8988T (cell line): ENCODE measurements at regions not wholly inside any gene's neighbourhood (a gene's known extent, or its start where the extent isn't known, plus 50 kb on each side); places are given as distances from the start of the nearest gene placed in this dataset.
"Not testable (repeated sequence)": the region's sequence is repeated elsewhere in the genome, so short reads cannot be mapped to it uniquely, and the experiment has no call there.

ENCODE experiments used
- DNase-seq: peaks from one replicate; pipeline ENCODE4 v3.0.0; 2011

DNA sequence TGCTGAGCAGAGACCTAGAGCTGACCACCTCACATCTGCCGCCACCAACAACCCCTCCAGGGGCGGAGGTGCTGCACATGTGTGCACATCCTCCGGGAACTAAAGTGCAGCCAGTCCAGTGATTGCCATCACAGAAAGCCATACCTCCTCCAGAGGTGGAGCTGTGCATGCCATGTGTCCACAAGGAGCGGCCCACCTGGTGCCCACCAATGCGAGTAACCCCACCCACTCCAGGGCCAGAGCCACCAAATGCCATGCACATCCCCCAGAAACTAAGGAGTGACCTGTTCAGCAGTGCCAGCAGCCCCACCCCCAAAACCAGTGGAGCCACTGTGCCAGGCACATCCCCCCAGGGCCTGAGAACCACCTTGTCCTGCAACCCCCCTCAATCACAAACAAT lies 557.9 kb downstream of the UQCRFS1 start:
- DNase-seq, result no peak

DNA sequence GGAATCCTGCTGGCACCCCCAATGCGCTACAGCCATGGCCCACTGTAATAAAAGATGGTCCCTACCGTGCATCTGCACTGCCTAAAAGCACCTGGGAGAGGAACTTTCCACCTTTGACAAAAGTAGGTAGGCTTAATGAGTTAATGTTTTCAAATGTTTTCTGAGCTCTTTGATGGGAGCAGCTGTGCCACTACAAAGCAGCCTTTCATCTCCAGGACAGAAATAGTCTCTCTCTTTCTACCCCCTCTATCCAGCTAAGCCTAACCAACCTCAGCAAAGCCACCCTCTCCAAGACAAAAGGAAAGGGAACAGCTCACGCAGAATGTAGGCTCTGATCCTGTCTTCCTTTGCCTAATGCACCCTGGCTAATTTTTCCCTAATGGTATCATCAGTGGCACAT lies 560.2 kb downstream of the UQCRFS1 start:
- DNase-seq, result no peak

GRCh38 chr19:28646629-28647028 lies 566.3 kb downstream of the UQCRFS1 start:
- no peak for DNase-seq

DNA sequence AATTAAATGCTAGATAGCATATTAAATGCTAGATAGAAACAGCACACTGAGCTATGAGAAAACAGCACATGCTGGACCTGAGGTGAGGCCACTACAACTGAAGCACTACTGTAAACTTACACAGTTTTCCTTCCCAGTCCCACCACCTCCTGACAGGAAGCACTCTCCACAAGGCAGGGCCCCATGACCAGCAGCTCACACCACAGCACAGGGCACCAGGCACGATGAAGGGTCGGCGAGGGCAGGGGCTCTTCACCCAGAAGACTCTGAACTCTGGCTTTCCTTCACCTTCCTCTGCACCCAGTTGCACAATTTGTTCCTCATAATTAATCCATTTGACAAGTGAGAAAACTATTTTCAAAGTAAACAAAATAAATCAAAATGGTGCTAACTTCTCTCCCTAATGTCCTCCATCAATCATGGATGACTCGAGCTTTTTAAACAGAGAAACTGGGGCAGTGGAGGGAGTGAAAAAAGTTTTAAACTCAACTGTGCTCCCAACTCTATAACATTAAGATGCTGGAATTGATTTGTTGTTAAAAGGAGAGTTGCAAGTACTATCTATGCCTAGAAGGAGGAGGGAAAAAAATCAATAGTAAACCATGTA lies 568.7 kb downstream of the UQCRFS1 start:
- DNase-seq, result no peak

DNA sequence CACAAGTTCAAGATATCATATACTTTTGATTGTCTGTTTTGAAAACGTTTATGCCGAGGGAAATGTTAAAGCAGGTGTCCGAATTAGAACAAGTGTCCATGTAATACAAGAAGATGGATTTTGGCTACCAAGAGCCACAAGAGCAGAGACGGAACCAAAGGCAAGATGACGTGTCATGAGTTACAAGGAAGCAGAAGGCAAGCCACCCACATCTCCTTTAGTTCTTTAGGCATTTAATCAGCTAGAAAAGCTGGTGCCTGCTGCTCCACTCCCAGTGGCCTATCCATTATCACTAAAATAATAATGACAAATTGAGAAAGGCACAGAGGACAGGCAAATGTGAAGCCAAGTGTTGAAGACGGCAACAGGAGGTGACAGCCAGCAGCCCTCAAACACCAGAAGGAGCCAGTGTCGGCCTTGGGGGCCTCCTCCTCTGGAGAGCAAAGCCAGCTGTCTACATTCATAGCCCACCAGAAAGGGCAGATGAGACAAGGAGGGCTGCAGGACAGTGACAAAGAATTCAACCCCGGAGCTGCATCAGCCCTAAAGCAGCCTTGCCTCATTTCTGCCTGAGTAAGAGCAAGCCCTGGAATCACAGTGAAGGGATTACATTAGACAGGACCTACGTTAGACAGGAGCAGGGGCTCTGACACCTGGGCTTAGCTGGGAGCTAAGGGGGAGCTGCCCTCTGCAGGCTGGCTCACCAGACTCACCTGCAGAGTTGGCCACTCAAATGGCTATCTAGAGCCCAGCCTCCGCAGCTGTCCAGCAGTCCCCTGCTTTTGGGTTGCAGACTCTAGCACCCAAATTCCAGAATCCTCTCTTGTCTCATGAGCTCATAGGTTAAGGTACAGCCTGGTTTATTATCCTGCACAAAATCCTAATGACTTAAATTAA lies 569.9 kb downstream of the UQCRFS1 start:
- no peak for DNase-seq

- no peak for DNase-seq
Observed at GRCh38 chr19:28641395-28641794, 571.6 kb downstream of the UQCRFS1 start.

DNA sequence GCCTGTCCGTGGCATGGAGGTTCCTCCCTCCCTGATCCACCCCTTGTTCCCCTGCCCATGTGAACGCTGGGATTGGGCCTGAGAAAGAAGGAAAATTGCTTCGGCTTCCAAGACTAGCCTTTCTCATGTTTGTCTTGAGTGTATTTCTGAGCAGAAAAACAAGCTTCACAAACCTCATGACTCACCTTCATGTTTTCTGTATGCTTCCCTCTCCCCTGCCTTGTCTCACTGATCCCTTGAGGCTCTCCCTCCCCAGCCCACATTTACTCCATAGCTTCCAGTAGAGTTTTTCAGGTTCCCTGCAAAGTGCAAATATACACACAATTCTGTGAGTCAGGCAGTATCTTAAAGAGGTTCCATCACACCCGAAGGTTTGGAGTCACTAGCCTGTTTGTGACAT lies 572.4 kb downstream of the UQCRFS1 start:
- DNase-seq, result no peak

DNA sequence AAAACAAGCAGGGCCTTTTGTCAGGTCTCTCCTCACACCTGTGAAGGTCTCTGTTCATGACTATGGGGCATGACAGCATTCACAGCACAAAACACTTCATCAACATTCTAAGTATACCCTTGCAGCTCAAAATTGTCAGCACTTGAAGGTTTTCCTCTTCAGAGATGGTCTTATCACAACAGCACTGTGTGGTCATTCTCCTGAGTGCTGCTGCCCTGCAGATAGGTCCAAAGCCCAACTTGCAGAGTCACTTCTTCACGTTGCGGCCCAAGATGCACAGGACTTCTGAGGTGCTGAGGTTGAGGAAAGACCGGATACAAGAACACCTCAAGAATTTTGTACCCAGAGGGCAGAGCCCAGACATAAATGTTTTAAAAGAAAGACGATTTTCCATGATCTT lies 574.5 kb downstream of the UQCRFS1 start:
- DNase-seq, result no peak

GRCh38 chr19:28636706-28637105 lies 576.2 kb downstream of the UQCRFS1 start:
- no peak for DNase-seq

- DNase-seq, result no peak
Observed at GRCh38 chr19:28636016-28636629, 576.8 kb downstream of the UQCRFS1 start.

DNA sequence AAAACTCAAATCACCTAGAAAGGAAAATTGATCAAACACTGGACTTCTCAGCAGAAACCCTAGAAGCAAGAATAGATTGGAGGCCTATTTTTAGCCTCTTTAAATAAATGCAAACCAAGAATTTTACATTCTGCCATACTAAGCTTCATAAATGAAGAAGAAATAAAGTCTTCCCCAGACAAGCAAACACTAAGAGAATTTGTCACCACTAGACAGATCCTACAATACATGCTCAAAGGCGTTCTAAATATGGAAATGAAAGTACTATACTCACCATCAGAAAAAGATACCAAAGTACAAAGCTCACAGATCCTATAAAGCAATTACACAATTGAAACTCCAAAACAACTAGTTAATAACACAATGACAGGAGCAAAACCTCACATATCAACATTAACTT lies 578.1 kb downstream of the UQCRFS1 start:
- DNase-seq, result no peak

DNA sequence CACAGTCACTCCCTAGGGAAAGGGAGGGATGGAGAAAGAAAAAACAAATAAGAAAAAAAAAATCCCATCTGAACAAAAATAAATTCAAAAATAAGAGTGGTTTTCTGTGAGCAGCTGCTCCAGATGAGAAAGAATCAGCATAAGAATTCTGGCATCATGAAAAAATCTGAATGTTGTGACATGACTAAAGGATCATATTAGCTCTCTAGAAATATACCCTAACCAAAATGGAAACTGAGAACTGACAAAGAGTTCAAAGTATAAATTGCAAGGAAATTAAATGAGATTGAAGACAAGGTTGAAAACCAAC lies 579.0 kb downstream of the UQCRFS1 start:
- no peak for DNase-seq

- DNase-seq, result no peak
Observed at GRCh38 chr19:28633319-28634018, 579.5 kb downstream of the UQCRFS1 start.

GRCh38 chr19:28632371-28633080 lies 580.4 kb downstream of the UQCRFS1 start:
- DNase-seq, result no peak

DNA sequence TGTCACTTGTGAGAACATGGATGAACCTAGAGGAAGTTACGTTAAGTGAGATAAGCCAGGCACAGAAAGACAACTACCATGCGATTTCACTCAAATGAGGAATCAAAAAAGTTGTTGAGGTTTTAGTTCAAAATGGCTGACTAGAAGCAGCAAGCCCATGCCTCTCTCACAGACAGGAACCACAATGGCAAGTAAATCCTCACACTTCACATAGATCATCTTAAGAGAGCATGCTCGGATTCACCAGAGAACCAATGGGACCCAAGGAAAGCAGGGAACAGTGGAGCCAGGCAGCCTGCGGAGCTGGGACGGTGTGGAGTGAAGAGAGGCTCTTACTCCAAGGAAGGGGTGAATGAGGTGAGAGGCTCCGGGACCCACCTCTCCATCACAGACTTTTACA lies 581.0 kb downstream of the UQCRFS1 start:
- DNase-seq, result no peak

- DNase-seq, result no peak
Observed at GRCh38 chr19:28627669-28628068, 585.3 kb downstream of the UQCRFS1 start.

DNA sequence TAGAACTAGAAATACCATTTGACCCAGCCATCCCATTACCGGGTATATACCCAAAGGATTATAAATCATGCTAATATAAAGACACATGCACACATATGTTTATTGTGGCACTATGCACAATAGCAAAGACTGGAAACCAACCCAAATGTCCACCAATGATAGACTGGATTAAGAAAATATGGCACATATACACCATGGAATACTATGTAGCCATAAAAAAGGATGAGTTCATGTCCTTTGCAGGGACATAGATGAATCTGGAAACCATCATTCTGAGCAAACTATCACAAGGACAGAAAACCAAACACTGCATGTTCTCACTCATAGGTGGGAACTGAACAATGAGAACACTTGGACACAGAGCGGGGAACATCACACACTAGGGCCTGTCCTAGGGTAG lies 586.5 kb downstream of the UQCRFS1 start:
- DNase-seq, result not testable (repeated sequence)

- no peak for DNase-seq
Observed at GRCh38 chr19:28619816-28620429, 593.0 kb downstream of the UQCRFS1 start.

DNA sequence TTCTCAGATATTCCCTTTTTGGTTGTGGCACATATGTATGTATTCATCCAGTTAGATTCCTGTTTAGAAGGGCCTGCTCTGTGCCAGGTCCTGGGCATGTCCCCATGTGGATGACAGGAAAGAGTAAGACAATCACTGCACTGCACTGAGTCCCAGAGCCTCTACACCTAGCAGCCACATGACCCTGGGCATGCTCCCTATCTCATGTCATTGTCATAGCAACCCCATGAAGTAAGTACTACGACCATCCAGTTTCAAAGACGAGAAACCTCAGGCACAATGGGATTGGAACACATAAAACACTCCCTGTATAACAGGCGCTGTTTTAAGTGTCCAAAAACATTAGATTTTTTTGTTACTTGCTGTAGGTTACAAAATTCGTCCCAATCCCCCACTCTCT lies 594.4 kb downstream of the UQCRFS1 start:
- DNase-seq, result no peak

DNA sequence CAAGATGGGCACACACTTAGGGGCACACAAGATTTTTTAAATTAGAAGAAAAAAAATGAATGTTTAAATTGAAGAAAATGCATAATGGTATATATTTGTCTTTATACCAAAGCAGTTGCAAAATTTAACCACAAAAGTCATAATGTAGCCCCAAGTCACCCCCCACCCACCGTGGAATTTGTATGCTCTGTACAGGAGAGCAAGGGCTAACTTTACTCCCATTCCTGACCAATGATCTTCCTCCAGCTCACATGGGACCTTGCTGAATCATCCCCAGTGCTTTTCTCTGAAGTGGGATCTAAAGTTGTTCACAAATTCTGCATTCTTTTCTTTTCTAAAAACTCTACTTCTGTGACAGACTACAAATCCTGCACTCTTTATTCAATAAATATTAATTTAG lies 597.0 kb downstream of the UQCRFS1 start:
- DNase-seq, result no peak

- no peak for DNase-seq
Observed at GRCh38 chr19:28615546-28615916, 597.4 kb downstream of the UQCRFS1 start.
